ENCODE measurements at regions not wholly inside any gene's neighbourhood (a gene's known extent, or its start where the extent isn't known, plus 50 kb on each side); places are given as distances from the start of the nearest gene placed in this dataset.

DNA sequence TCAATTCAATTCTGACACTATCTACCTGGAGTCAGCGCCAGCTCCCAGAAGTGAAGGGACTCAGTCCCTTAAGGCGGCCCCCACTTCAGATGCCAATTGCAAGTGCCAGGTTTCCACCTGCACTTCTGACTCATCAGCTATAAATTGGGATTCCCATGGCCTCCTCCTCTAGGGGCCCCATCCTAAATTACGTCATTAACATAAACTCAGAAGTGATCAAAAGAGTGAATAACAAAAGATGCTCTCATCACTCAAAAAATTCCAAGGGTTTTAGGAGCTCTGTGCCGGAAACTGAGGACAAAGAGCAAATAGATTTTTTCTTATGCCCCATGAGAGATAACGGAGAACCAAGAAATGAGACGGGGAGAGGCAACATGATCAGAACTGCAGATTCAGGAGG lies 148.6 kb upstream of the IRX6 start:
- TF ChIP-seq POLR2A (IDR thresholded peaks at IDR 0.05) (no peak), CTCF (IDR thresholded peaks at IDR 0.05) (no peak)

Measured in Peyer's patch (tissue), 4 donors.